GM23338 (cell line): ENCODE measurements at regions not wholly inside any gene's neighbourhood (a gene's known extent, or its start where the extent isn't known, plus 50 kb on each side); places are given as distances from the start of the nearest gene placed in this dataset.

Experiments used
- ATAC-seq: fragments of 200-7000 bp; cut with Tn5 transposase; 3 replicates; pipeline ENCODE4 v1.9.1; 2020
- DNase-seq: peaks from one replicate; pipeline ENCODE4 v3.0.0-alpha.2; 2015; ENCODE audit warnings: low spot score
- H2AFZ ChIP-seq: fragments of 200-600 bp; sonication (generic); 2 replicates; pipeline ENCODE4 v1.8.0; 2016; ENCODE audit warnings: antibody characterized with exemption, mild to moderate bottlenecking, moderate library complexity
- H3F3A ChIP-seq: fragments of 200-600 bp; sonication (generic); replicated peaks from 2 replicates; pipeline ENCODE4 v1.8.0; 2017; ENCODE audit warnings: antibody characterized with exemption, mixed run types, low read depth
- H3K27ac ChIP-seq: fragments of 200-600 bp; sonication (generic); 2 replicates; pipeline ENCODE4 v1.6.1; 2016; ENCODE audit warnings: low read depth
- H3K27me3 ChIP-seq: fragments of 200-600 bp; sonication (generic); 2 replicates; pipeline ENCODE4 v1.8.0; 2016; ENCODE audit warnings: mild to moderate bottlenecking, mixed run types, moderate library complexity; ENCODE audit not compliant: insufficient read depth
- H3K36me3 ChIP-seq: fragments of 200-600 bp; sonication (generic); 2 replicates; pipeline ENCODE4 v1.8.0; 2016; ENCODE audit warnings: mild to moderate bottlenecking; ENCODE audit not compliant: insufficient read depth
- H3K4me1 ChIP-seq: fragments of 200-600 bp; sonication (generic); 2 replicates; pipeline ENCODE4 v1.8.0; 2016; ENCODE audit warnings: mild to moderate bottlenecking, moderate library complexity; ENCODE audit not compliant: insufficient read depth
- H3K4me2 ChIP-seq: fragments of 200-600 bp; sonication (generic); 2 replicates; pipeline ENCODE4 v1.7.1; 2017; ENCODE audit warnings: mixed run types
- H3K4me3 ChIP-seq: fragments of 200-600 bp; sonication (generic); 2 replicates; pipeline ENCODE4 v1.6.1; 2016; ENCODE audit warnings: mixed run types
- H3K79me2 ChIP-seq: fragments of 200-600 bp; sonication (generic); replicated peaks from 2 replicates; pipeline ENCODE4 v1.8.0; 2017; ENCODE audit warnings: mild to moderate bottlenecking; ENCODE audit not compliant: insufficient read depth
- H3K9me2 ChIP-seq: fragments of 200-600 bp; sonication (generic); 2 replicates; pipeline ENCODE4 v1.8.0; 2017; ENCODE audit not compliant: insufficient read depth
- H4K20me1 ChIP-seq: fragments of 200-600 bp; sonication (generic); replicated peaks from 2 replicates; pipeline ENCODE4 v1.8.0; 2017; ENCODE audit warnings: mild to moderate bottlenecking; ENCODE audit not compliant: insufficient read depth
- H3K27ac Mint-ChIP-seq: 2 replicates; pipeline ENCODE4 v1.8.0; 2020; ENCODE audit warnings: inconsistent platforms, mild to moderate bottlenecking, moderate library complexity, mixed read lengths
- H3K27me3 Mint-ChIP-seq: 3 replicates; pipeline ENCODE4 v1.8.0; 2022; ENCODE audit warnings: low read depth, mild to moderate bottlenecking, moderate library complexity, mixed read lengths, inconsistent platforms; ENCODE audit not compliant: insufficient read depth, poor library complexity
- H3K36me3 Mint-ChIP-seq: 3 replicates; pipeline ENCODE4 v1.8.0; 2021; ENCODE audit warnings: low read depth, mild to moderate bottlenecking, inconsistent platforms, moderate library complexity, mixed read lengths
- H3K4me1 Mint-ChIP-seq: 3 replicates; pipeline ENCODE4 v1.8.0; 2020; ENCODE audit warnings: mild to moderate bottlenecking, inconsistent platforms, mixed read lengths
- H3K4me3 Mint-ChIP-seq: 3 replicates; pipeline ENCODE4 v1.8.0; 2021; ENCODE audit warnings: moderate library complexity, mild to moderate bottlenecking, inconsistent platforms, mixed read lengths
- H3K9me3 Mint-ChIP-seq: 3 replicates; pipeline ENCODE4 v1.8.0; 2020; ENCODE audit warnings: moderate library complexity, mild to moderate bottlenecking, inconsistent platforms, mixed read lengths
- CREB1 ChIP-seq: fragments of 250-450 bp; sonication (Bioruptor Pico); IDR thresholded peaks from 2 replicates; pipeline ENCODE4 v1.5.0; 2020; ENCODE audit warnings: low read depth, mild to moderate bottlenecking, moderate library complexity
- CTCF ChIP-seq, 2 experiments: fragments of 200-600 bp in 1 of 2; sonication (generic) in 1 of 2; conservative IDR thresholded peaks; 2 replicates each; pipeline versions ENCODE4 v1.5.1 to v1.6.1; 2016 to 2017; ENCODE audit warnings: antibody characterized with exemption in 2 of 2, low read depth in 2 of 2, mild to moderate bottlenecking in 2 of 2, moderate library complexity in 1 of 2
- JUNB ChIP-seq: IDR thresholded peaks from one replicate; pipeline ENCODE4 v1.6.1; 2016; ENCODE audit warnings: antibody characterized with exemption; ENCODE audit not compliant: unreplicated experiment
- NANOG ChIP-seq: IDR thresholded peaks from 2 replicates; pipeline ENCODE4 v1.6.1; 2016; ENCODE audit warnings: antibody characterized with exemption, borderline replicate concordance
- POLR2AphosphoS5 ChIP-seq: IDR thresholded peaks from 2 replicates; pipeline ENCODE4 v1.6.1; 2016; ENCODE audit warnings: antibody characterized with exemption, low read depth
- REST ChIP-seq: IDR thresholded peaks from one replicate; pipeline ENCODE4 v1.6.1; 2018; ENCODE audit warnings: antibody characterized with exemption; ENCODE audit not compliant: unreplicated experiment
- ZNF114 ChIP-seq: fragments of 250-450 bp; sonication (Bioruptor Pico); IDR thresholded peaks from 2 replicates; pipeline ENCODE4 v1.5.0; 2020; ENCODE audit warnings: mild to moderate bottlenecking, moderate library complexity

- Mint-ChIP-seq H3K36me3 (peaks cover 61% of the 10 kb centered on the region), H3K9me3 (peaks cover 99% of the 10 kb centered on the region), H3K4me3 (no peak overlapping the region), H3K4me1 (no peaks in the 10 kb centered on the region), H3K27me3 (peaks cover 9% of the 10 kb centered on the region), H3K27ac (no peak overlapping the region)
- no peak overlapping the region for H2AFZ ChIP-seq
- DNase-seq, result no peak
- H3K9me2 ChIP-seq, result no peaks in the 10 kb centered on the region
- no peak overlapping the region for H3K4me2 ChIP-seq
- H4K20me1 ChIP-seq, result no peaks in the 10 kb centered on the region
- no peaks in the 10 kb centered on the region for H3K79me2 ChIP-seq
- H3K36me3 ChIP-seq, result no peaks in the 10 kb centered on the region
- no peak overlapping the region for H3K4me3 ChIP-seq
- no peaks in the 10 kb centered on the region for H3K4me1 ChIP-seq
- no peak for ATAC-seq
- H3K27ac ChIP-seq, result no peak overlapping the region
- no peak for TF ChIP-seq CREB1 (CRISPR knock-in tag)
- TF ChIP-seq CTCF (conservative IDR thresholded peaks at IDR 0.05; ENCODE audit: low read depth in 2 of 2), result 0 out of 4 replicates have a peak, but pooled peaks of 1 of the 2 experiments have one; percentile 4
- TF ChIP-seq REST, result no peak
- TF ChIP-seq JUNB, result no peak
- no peak for TF ChIP-seq POLR2AphosphoS5
- TF ChIP-seq NANOG, result no peak
- no peaks in the 10 kb centered on the region for H3F3A ChIP-seq
- no peaks in the 10 kb centered on the region for H3K27me3 ChIP-seq
Observed at GRCh38 chr12:130109062-130109945, 53.0 kb upstream of the FZD10 start.

GRCh38 chr12:130110914-130111313 lies 51.4 kb upstream of the FZD10 start:
- Mint-ChIP-seq H3K4me1 (no peaks in the 10 kb centered on the region), H3K4me3 (no peak overlapping the region), H3K36me3 (peaks cover 54% of the 10 kb centered on the region), H3K9me3 (peaks cover 99% of the 10 kb centered on the region), H3K27ac (no peak overlapping the region), H3K27me3 (peaks cover 6% of the 10 kb centered on the region)
- Histone ChIP-seq H3K4me1 (no peaks in the 10 kb centered on the region), H2AFZ (no peak overlapping the region), H3K4me2 (no peak overlapping the region), H3K4me3 (no peak overlapping the region), H3K27ac (no peak overlapping the region), H3K27me3 (no peaks in the 10 kb centered on the region), H3K36me3 (no peaks in the 10 kb centered on the region), H4K20me1 (no peaks in the 10 kb centered on the region), H3K79me2 (no peaks in the 10 kb centered on the region), H3K9me2 (no peaks in the 10 kb centered on the region), H3F3A (no peaks in the 10 kb centered on the region)
- no peak for TF ChIP-seq ZNF114
- no peak for TF ChIP-seq CREB1 (CRISPR knock-in tag)
- ATAC-seq (no peak), DNase-seq (no peak)
